Stimulated activated naive CD8-positive, alpha-beta T cell treated with anti-CD3 and anti-CD28 coated beads, Interleukin-15, Interleukin-2, amounts not matched to agents 100 ng/mL and 50 ng/mL, for 24 hours (primary cell): ENCODE measurements at regions not wholly inside any gene's neighbourhood (a gene's known extent, or its start where the extent isn't known, plus 50 kb on each side); places are given as distances from the start of the nearest gene placed in this dataset.

ENCODE experiments used
- H3K27ac Mint-ChIP-seq: one replicate; pipeline ENCODE4 v1.8.0; 2021; ENCODE audit warnings: mild to moderate bottlenecking, mixed read lengths
- H3K27me3 Mint-ChIP-seq: one replicate; pipeline ENCODE4 v1.8.0; 2021; ENCODE audit warnings: mixed read lengths
- H3K36me3 Mint-ChIP-seq: one replicate; pipeline ENCODE4 v1.8.0; 2021; ENCODE audit warnings: low read depth, mixed read lengths
- H3K4me1 Mint-ChIP-seq: one replicate; pipeline ENCODE4 v1.8.0; 2021; ENCODE audit warnings: low read depth, mixed read lengths
- H3K4me3 Mint-ChIP-seq: one replicate; pipeline ENCODE4 v1.8.0; 2021; ENCODE audit warnings: mild to moderate bottlenecking, mixed read lengths
- H3K9me3 Mint-ChIP-seq: one replicate; pipeline ENCODE4 v1.8.0; 2021; ENCODE audit warnings: mixed read lengths

- Mint-ChIP-seq H3K27ac (no peak overlapping the region), H3K9me3 (no peaks in the 10 kb centered on the region), H3K27me3 (no peaks in the 10 kb centered on the region), H3K4me3 (no peak overlapping the region), H3K4me1 (no peaks in the 10 kb centered on the region), H3K36me3 (no peaks in the 10 kb centered on the region)
These were observed 377.3 kb downstream of the GASK1B start for GRCh38 chr4:157795495-157795894.

GRCh38 chr4:157792716-157793115, 380.1 kb downstream of the GASK1B start:
- Mint-ChIP-seq H3K4me3 (no peak overlapping the region), H3K9me3 (peaks cover under 1% of the 10 kb centered on the region), H3K4me1 (no peaks in the 10 kb centered on the region), H3K27me3 (no peaks in the 10 kb centered on the region), H3K36me3 (no peaks in the 10 kb centered on the region), H3K27ac (no peak overlapping the region)

- Mint-ChIP-seq H3K4me1 (no peaks in the 10 kb centered on the region), H3K27me3 (no peaks in the 10 kb centered on the region), H3K4me3 (no peak overlapping the region), H3K36me3 (no peaks in the 10 kb centered on the region), H3K9me3 (peaks cover 5% of the 10 kb centered on the region), H3K27ac (no peak overlapping the region)
These were observed 381.6 kb downstream of the GASK1B start for GRCh38 chr4:157791236-157791635.

- no peak overlapping the region for H3K4me3 Mint-ChIP-seq
- H3K36me3 Mint-ChIP-seq = no peaks in the 10 kb centered on the region
These were observed 385.2 kb downstream of the GASK1B start for GRCh38 chr4:157787618-157788017.

GRCh38 chr4:157781361-157781760, 391.5 kb downstream of the GASK1B start:
- no peaks in the 10 kb centered on the region for H3K9me3 Mint-ChIP-seq
- no peaks in the 10 kb centered on the region for H3K36me3 Mint-ChIP-seq
- H3K4me3 Mint-ChIP-seq = no peak overlapping the region
- no peaks in the 10 kb centered on the region for H3K27me3 Mint-ChIP-seq
- H3K27ac Mint-ChIP-seq = no peak overlapping the region
- no peaks in the 10 kb centered on the region for H3K4me1 Mint-ChIP-seq

More at GRCh38 chr4:157787618-157788017, 385.2 kb downstream of the GASK1B start:
- no peak overlapping the region for H3K27ac Mint-ChIP-seq
- no peaks in the 10 kb centered on the region for H3K27me3 Mint-ChIP-seq
- no peaks in the 10 kb centered on the region for H3K4me1 Mint-ChIP-seq
- H3K9me3 Mint-ChIP-seq = peaks cover 5% of the 10 kb centered on the region

GRCh38 chr4:157779081-157779480, 393.7 kb downstream of the GASK1B start:
- Mint-ChIP-seq H3K36me3 (no peaks in the 10 kb centered on the region), H3K9me3 (no peaks in the 10 kb centered on the region), H3K4me3 (no peak overlapping the region), H3K27ac (no peak overlapping the region), H3K4me1 (no peaks in the 10 kb centered on the region), H3K27me3 (no peaks in the 10 kb centered on the region)

GRCh38 chr4:157776930-157777528, 395.8 kb downstream of the GASK1B start:
- H3K9me3 Mint-ChIP-seq = no peaks in the 10 kb centered on the region
- no peak overlapping the region for H3K27ac Mint-ChIP-seq
- H3K4me3 Mint-ChIP-seq = no peak overlapping the region
- no peaks in the 10 kb centered on the region for H3K4me1 Mint-ChIP-seq
- H3K36me3 Mint-ChIP-seq = no peaks in the 10 kb centered on the region
- H3K27me3 Mint-ChIP-seq = no peaks in the 10 kb centered on the region

GRCh38 chr4:157775971-157776370, 396.9 kb downstream of the GASK1B start:
- Mint-ChIP-seq H3K9me3 (no peaks in the 10 kb centered on the region), H3K27me3 (no peaks in the 10 kb centered on the region), H3K27ac (no peak overlapping the region), H3K4me3 (no peak overlapping the region), H3K36me3 (no peaks in the 10 kb centered on the region), H3K4me1 (no peaks in the 10 kb centered on the region)

- Mint-ChIP-seq H3K36me3 (no peaks in the 10 kb centered on the region), H3K27me3 (no peaks in the 10 kb centered on the region), H3K4me1 (no peaks in the 10 kb centered on the region), H3K9me3 (no peaks in the 10 kb centered on the region), H3K27ac (no peak overlapping the region), H3K4me3 (no peak overlapping the region)
These were observed 399.9 kb downstream of the GASK1B start for GRCh38 chr4:157772907-157773306.

GRCh38 chr4:157768419-157768818, 404.4 kb downstream of the GASK1B start:
- H3K4me1 Mint-ChIP-seq = no peaks in the 10 kb centered on the region
- no peaks in the 10 kb centered on the region for H3K36me3 Mint-ChIP-seq
- H3K27me3 Mint-ChIP-seq = no peaks in the 10 kb centered on the region
- H3K4me3 Mint-ChIP-seq = no peak overlapping the region
- H3K27ac Mint-ChIP-seq = no peak overlapping the region
- H3K9me3 Mint-ChIP-seq = no peaks in the 10 kb centered on the region

GRCh38 chr4:157763490-157763889, 409.3 kb downstream of the GASK1B start:
- H3K4me3 Mint-ChIP-seq = no peak overlapping the region
- H3K4me1 Mint-ChIP-seq = no peaks in the 10 kb centered on the region
- no peaks in the 10 kb centered on the region for H3K27me3 Mint-ChIP-seq
- H3K27ac Mint-ChIP-seq = no peak overlapping the region
- no peaks in the 10 kb centered on the region for H3K36me3 Mint-ChIP-seq
- peaks cover 6% of the 10 kb centered on the region for H3K9me3 Mint-ChIP-seq

- Mint-ChIP-seq H3K4me3 (no peak overlapping the region), H3K27me3 (no peaks in the 10 kb centered on the region), H3K36me3 (no peaks in the 10 kb centered on the region), H3K9me3 (peaks cover 12% of the 10 kb centered on the region), H3K27ac (no peak overlapping the region), H3K4me1 (no peaks in the 10 kb centered on the region)
These were observed 418.4 kb downstream of the GASK1B start for GRCh38 chr4:157754410-157754809.

- H3K27me3 Mint-ChIP-seq = no peaks in the 10 kb centered on the region
- no peak overlapping the region for H3K27ac Mint-ChIP-seq
- H3K4me1 Mint-ChIP-seq = no peaks in the 10 kb centered on the region
These were observed 421.2 kb downstream of the GASK1B start for GRCh38 chr4:157751631-157752030.

GRCh38 chr4:157741642-157742041, 431.2 kb downstream of the GASK1B start:
- Mint-ChIP-seq H3K27me3 (no peaks in the 10 kb centered on the region), H3K9me3 (peaks cover 6% of the 10 kb centered on the region), H3K27ac (no peak overlapping the region), H3K4me1 (no peaks in the 10 kb centered on the region), H3K36me3 (no peaks in the 10 kb centered on the region), H3K4me3 (no peak overlapping the region)

More at GRCh38 chr4:157751631-157752030, 421.2 kb downstream of the GASK1B start:
- Mint-ChIP-seq H3K36me3 (no peaks in the 10 kb centered on the region), H3K9me3 (peaks cover 15% of the 10 kb centered on the region), H3K4me3 (no peak overlapping the region)

- no peaks in the 10 kb centered on the region for H3K27me3 Mint-ChIP-seq
- peaks cover 3% of the 10 kb centered on the region for H3K9me3 Mint-ChIP-seq
- H3K4me1 Mint-ChIP-seq = no peaks in the 10 kb centered on the region
- no peaks in the 10 kb centered on the region for H3K36me3 Mint-ChIP-seq
- no peak overlapping the region for H3K4me3 Mint-ChIP-seq
- no peak overlapping the region for H3K27ac Mint-ChIP-seq
These were observed 433.6 kb downstream of the GASK1B start for GRCh38 chr4:157739242-157739641.

- Mint-ChIP-seq H3K4me1 (no peaks in the 10 kb centered on the region), H3K9me3 (peaks cover 25% of the 10 kb centered on the region), H3K27ac (no peak overlapping the region), H3K36me3 (no peaks in the 10 kb centered on the region), H3K27me3 (no peaks in the 10 kb centered on the region), H3K4me3 (no peak overlapping the region)
These were observed 444.6 kb downstream of the GASK1B start for GRCh38 chr4:157728215-157728614.
